H1 (cell line): ENCODE measurements at regions not wholly inside any gene's neighbourhood (a gene's known extent, or its start where the extent isn't known, plus 50 kb on each side); places are given as distances from the start of the nearest gene placed in this dataset.

ENCODE experiments used
- CTCF ChIA-PET: fragments of 300-600 bp; sonication (Branson Sonifier 250); formaldehyde crosslinking; loops from one replicate; lab custom pipeline; 2021; ENCODE audit not compliant: partially characterized antibody; lab: Charles Lee
- POLR2A ChIA-PET: fragments of 300-600 bp; sonication (Branson Sonifier 250); formaldehyde crosslinking; loops from one replicate; lab custom pipeline; 2021; ENCODE audit warnings: inconsistent platforms; ENCODE audit not compliant: partially characterized antibody; lab: Charles Lee
- DNase-seq, 2 experiments: peaks; one replicate each; pipeline versions ENCODE4 v3.0.0 to v3.0.0-alpha.2; 2010 to 2022; ENCODE audit warnings: low spot score in 2 of 2, low read depth in 1 of 2, mixed read lengths in 1 of 2
- FAIRE-seq: peaks from 2 replicates; lab custom pipeline; 2011; peaks lifted over from hg19 to GRCh38; lab: Jason Lieb, UNC
- H2AFZ ChIP-seq: 2 replicates; pipeline ENCODE4 v1.8.1; 2012; ENCODE audit warnings: low read length, inconsistent platforms
- H2AK5ac ChIP-seq: 2 replicates; pipeline ENCODE4 v1.6.1; 2013; ENCODE audit warnings: low read depth, low read length
- H2BK120ac ChIP-seq: replicated peaks from 2 replicates; pipeline ENCODE3; 2013; ENCODE audit warnings: low read depth, low read length, inconsistent platforms
- H2BK12ac ChIP-seq: 2 replicates; pipeline ENCODE4 v1.6.1; 2013; ENCODE audit warnings: low read depth, low read length
- H2BK15ac ChIP-seq: 2 replicates; pipeline ENCODE4 v1.6.1; 2013; ENCODE audit warnings: low read length
- H2BK20ac ChIP-seq: 2 replicates; pipeline ENCODE4 v1.6.1; 2013; ENCODE audit warnings: low read length
- H2BK5ac ChIP-seq: 2 replicates; pipeline ENCODE4 v1.6.1; 2013; ENCODE audit warnings: low read depth, low read length
- H3K14ac ChIP-seq: 2 replicates; pipeline ENCODE4 v1.6.1; 2013; ENCODE audit warnings: inconsistent platforms; ENCODE audit not compliant: insufficient read length
- H3K18ac ChIP-seq: 2 replicates; pipeline ENCODE4 v1.6.1; 2013; ENCODE audit warnings: low read length; ENCODE audit errors: extremely low read depth
- H3K23ac ChIP-seq: 2 replicates; pipeline ENCODE4 v1.6.1; 2013; ENCODE audit warnings: inconsistent platforms; ENCODE audit not compliant: insufficient read length
- H3K23me2 ChIP-seq: 2 replicates; pipeline ENCODE4 v1.6.1; 2013; ENCODE audit warnings: low read depth, low read length
- H3K27ac ChIP-seq: 2 replicates; pipeline ENCODE4 v1.6.1; 2011; ENCODE audit warnings: low read depth, low read length, inconsistent platforms
- H3K27me3 ChIP-seq, 4 experiments: replicated peaks in 1 of 4; 1 replicate in 1 of 4; 2 replicates in 3 of 4; pipeline versions ENCODE4 v1.6.1 to v1.8.1; 2011 to 2013; ENCODE audit warnings: low read length in 3 of 4, mild to moderate bottlenecking in 3 of 4, inconsistent platforms in 2 of 4, mixed read lengths in 2 of 4, moderate library complexity in 1 of 4; ENCODE audit not compliant: control insufficient read depth in 3 of 4, insufficient read depth in 3 of 4; ENCODE audit errors: extremely low read depth in 1 of 4
- H3K36me3 ChIP-seq, 4 experiments: 2 replicates each; pipeline versions ENCODE4 v1.6.1 to v1.8.1; 2011 to 2013; ENCODE audit warnings: mild to moderate bottlenecking in 4 of 4, low read length in 3 of 4, moderate library complexity in 2 of 4, control low read depth in 1 of 4, inconsistent platforms in 1 of 4; ENCODE audit not compliant: insufficient read depth in 4 of 4, control insufficient read depth in 2 of 4
- H3K4ac ChIP-seq: replicated peaks from 2 replicates; pipeline ENCODE3; 2013; ENCODE audit warnings: low read length, low read depth, mixed read lengths, inconsistent platforms; ENCODE audit not compliant: insufficient read length
- H3K4me1 ChIP-seq, 4 experiments: replicated peaks in 1 of 4; 1 replicate in 1 of 4; 2 replicates in 3 of 4; pipeline versions ENCODE4 v1.6.1 to v1.8.1; 2011 to 2013; ENCODE audit warnings: low read length in 3 of 4, inconsistent platforms in 2 of 4, mixed read lengths in 1 of 4; ENCODE audit not compliant: insufficient read depth in 4 of 4, control insufficient read depth in 3 of 4
- H3K4me2 ChIP-seq, 2 experiments: 2 replicates each; pipeline versions ENCODE4 v1.6.1 to v1.8.1; 2011 to 2013; ENCODE audit warnings: low read depth in 2 of 2, low read length in 2 of 2, control low read depth in 1 of 2, inconsistent platforms in 1 of 2, mild to moderate bottlenecking in 1 of 2; ENCODE audit not compliant: insufficient read depth in 1 of 2
- H3K4me3 ChIP-seq, 4 experiments: fragments of 200-600, 300-600 bp in 1 of 4; sonication (generic), shearing (Covaris generic), sonication (Bioruptor Twin) in 1 of 4; 2 replicates each; pipeline versions ENCODE4 v1.5.1 to v1.8.1; 2011 to 2016; ENCODE audit warnings: low read length in 4 of 4, low read depth in 3 of 4, control low read depth in 2 of 4, inconsistent platforms in 2 of 4, mild to moderate bottlenecking in 2 of 4, mixed read lengths in 1 of 4, moderate library complexity in 1 of 4; ENCODE audit not compliant: insufficient read depth in 2 of 4; ENCODE audit errors: extremely low read depth in 1 of 4
- H3K56ac ChIP-seq: replicated peaks from 2 replicates; pipeline ENCODE3; 2013; ENCODE audit warnings: low read depth, mild to moderate bottlenecking, mixed read lengths, low read length, inconsistent platforms; ENCODE audit not compliant: insufficient read length
- H3K79me1 ChIP-seq: 2 replicates; pipeline ENCODE4 v1.6.1; 2013; ENCODE audit warnings: low read depth, low read length, control low read depth
- H3K79me2 ChIP-seq, 2 experiments: 2 replicates each; pipeline versions ENCODE4 v1.6.1 to v1.8.1; 2012 to 2013; ENCODE audit warnings: low read length in 2 of 2, mild to moderate bottlenecking in 2 of 2, inconsistent platforms in 1 of 2; ENCODE audit not compliant: insufficient read depth in 2 of 2, control insufficient read depth in 1 of 2
- H3K9ac ChIP-seq, 4 experiments: replicated peaks in 1 of 4; 1 replicate in 1 of 4; 2 replicates in 3 of 4; pipeline versions ENCODE4 v1.6.1 to v1.8.1; 2011 to 2013; ENCODE audit warnings: low read depth in 3 of 4, low read length in 3 of 4, control low read depth in 2 of 4, mild to moderate bottlenecking in 2 of 4, moderate library complexity in 2 of 4, inconsistent platforms in 1 of 4; ENCODE audit errors: extremely low read depth in 1 of 4
- H3K9me3 ChIP-seq, 2 experiments: 2 replicates each; pipeline versions ENCODE4 v1.6.1 to v1.8.1; 2012 to 2013; ENCODE audit warnings: mild to moderate bottlenecking in 2 of 2, moderate library complexity in 2 of 2, control low read depth in 1 of 2, inconsistent platforms in 1 of 2, low read depth in 1 of 2, low read length in 1 of 2, mixed read lengths in 1 of 2; ENCODE audit not compliant: insufficient read depth in 2 of 2
- H4K20me1 ChIP-seq, 2 experiments: replicated peaks in 1 of 2; 2 replicates each; pipeline versions ENCODE3 to v1.8.1; 2011 to 2013; ENCODE audit warnings: inconsistent platforms in 2 of 2, low read length in 2 of 2, mild to moderate bottlenecking in 1 of 2; ENCODE audit not compliant: insufficient read depth in 2 of 2, control insufficient read depth in 1 of 2
- H4K5ac ChIP-seq: 2 replicates; pipeline ENCODE4 v1.6.1; 2013; ENCODE audit warnings: low read length, low read depth, mixed read lengths, inconsistent platforms; ENCODE audit not compliant: insufficient read length
- H4K8ac ChIP-seq: 2 replicates; pipeline ENCODE4 v1.8.0; 2013; ENCODE audit warnings: mild to moderate bottlenecking, moderate library complexity, low read length, inconsistent platforms; ENCODE audit not compliant: insufficient read depth; ENCODE audit errors: extremely low read depth
- H4K91ac ChIP-seq: replicated peaks from 2 replicates; pipeline ENCODE3; 2013; ENCODE audit warnings: low read length, mixed read lengths, inconsistent platforms; ENCODE audit not compliant: insufficient read length
- CHD1 ChIP-seq: IDR thresholded peaks from 2 replicates; pipeline ENCODE4 v1.6.1; 2012; ENCODE audit warnings: low read depth, low read length, improper control_type of control experiment
- RFX5 ChIP-seq: IDR thresholded peaks from 2 replicates; pipeline ENCODE4 v1.6.1; 2011; ENCODE audit warnings: low read depth, low read length, improper control_type of control experiment, borderline replicate concordance
- RXRA ChIP-seq: IDR thresholded peaks from 2 replicates; pipeline ENCODE4 v1.6.1; 2011; ENCODE audit warnings: low read depth, mild to moderate bottlenecking, low read length, moderate library complexity; ENCODE audit not compliant: insufficient read depth
- SP2 ChIP-seq: IDR thresholded peaks from 2 replicates; pipeline ENCODE4 v1.6.1; 2012; ENCODE audit warnings: mild to moderate bottlenecking, low read length, inconsistent platforms
- WGBS, 2 experiments: shearing (Covaris generic) in 1 of 2; methylation state at CpG; one replicate each; pipeline versions ENCODE4 v1.1.6 to v1.1.7; 2013 to 2015; ENCODE audit warnings: low lambda C conversion rate in 2 of 2, mixed read lengths in 2 of 2, inconsistent platforms in 1 of 2, low coverage in 1 of 2, missing lambda C conversion rate in 1 of 2; ENCODE audit not compliant: insufficient replicate concordance in 2 of 2, insufficient coverage in 1 of 2, insufficient read length in 1 of 2; ENCODE audit errors: extremely low coverage in 1 of 2, missing lambda C conversion rate in 1 of 2; 5-methylcytosine and 5-hydroxymethylcytosine counted together

DNA sequence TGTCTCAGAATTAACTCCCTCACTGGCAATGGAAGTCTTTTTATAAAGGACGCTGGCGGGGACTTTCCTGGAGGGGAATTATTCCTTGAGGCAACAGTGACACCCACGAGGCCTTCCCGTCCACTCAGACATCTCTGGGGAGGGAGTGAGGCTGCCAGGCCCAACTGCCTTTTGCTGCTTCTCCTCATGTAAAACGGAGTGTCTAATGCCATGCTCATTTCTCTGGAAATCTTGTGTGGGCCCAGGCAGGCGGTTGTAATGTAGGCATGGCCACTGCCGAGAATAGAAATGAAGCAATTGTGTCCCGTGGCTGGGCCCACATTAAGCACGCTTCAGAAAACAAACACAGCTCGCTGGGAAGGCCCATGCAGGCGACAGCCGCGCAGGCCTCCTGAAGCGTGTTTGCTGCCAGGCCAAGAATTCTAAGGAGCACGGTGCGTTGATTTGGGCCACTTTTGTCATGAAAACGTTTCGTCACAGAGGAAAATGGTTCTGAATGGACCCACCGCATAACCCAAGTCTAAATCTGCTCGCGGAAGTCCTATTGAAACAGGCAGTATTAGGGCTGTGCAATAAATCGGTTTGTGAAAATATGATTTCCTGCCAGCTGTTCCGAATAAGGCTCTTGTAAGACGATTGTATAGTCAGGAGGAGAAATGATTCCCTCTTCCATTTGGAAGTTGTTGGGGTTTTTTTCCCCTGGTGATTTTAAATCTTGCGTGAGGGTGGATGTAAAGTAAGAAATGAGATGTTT is 104.2 kb upstream of the CHST15 start:
- Histone ChIP-seq H3K36me3 (no peaks in the 10 kb centered on the region), H2BK120ac (no peak overlapping the region), H4K91ac (no peak overlapping the region), H2BK15ac (no peak overlapping the region), H3K79me1 (no peaks in the 10 kb centered on the region), H3K27ac (no peak overlapping the region), H4K5ac (no peak overlapping the region), H3K23ac (no peak overlapping the region), H3K79me2 (no peaks in the 10 kb centered on the region), H3K4me2 (no peak overlapping the region), H3K14ac (no peak overlapping the region), H3K27me3 (no peaks in the 10 kb centered on the region), H3K4ac (no peak overlapping the region), H3K4me3 (no peak overlapping the region), H3K9ac (no peak overlapping the region), H3K23me2 (no peaks in the 10 kb centered on the region), H3K4me1 (no peaks in the 10 kb centered on the region), H2BK5ac (no peak overlapping the region), H3K18ac (no peak overlapping the region), H4K20me1 (no peaks in the 10 kb centered on the region), H2BK12ac (no peak overlapping the region), H2BK20ac (no peak overlapping the region), H3K56ac (no peak overlapping the region), H4K8ac (no peak overlapping the region), H3K9me3 (0 out of 4 replicates have a peak, but pooled peaks cover 0 to 3% of the 10 kb centered on the region in 2 experiments), H2AK5ac (no peak overlapping the region), H2AFZ (no peak overlapping the region)
- FAIRE-seq: no peak
- CTCF ChIA-PET: interaction anchor here (1.2 kb wide), 1 partner anchor 202 kb away, joined by 3 read pairs; no protein-coding TSS in a partner anchor
- TF ChIP-seq RFX5 (no peak), SP2 (no peak), RXRA (no peak), CHD1 (no peak)
- no peak for DNase-seq
- POLR2A ChIA-PET: interaction anchor here (1.0 kb wide), 1 partner anchor 187 kb away, joined by 3 read pairs; no protein-coding TSS in a partner anchor
- 87% methylated on average over 25 of the region's 25 CpGs; no CpG with 5 or more reads in 1 of the 2 experiments for WGBS, 2 experiments
